ENCODE measurements at regions not wholly inside any gene's neighbourhood (a gene's known extent, or its start where the extent isn't known, plus 50 kb on each side); places are given as distances from the start of the nearest gene placed in this dataset.

GRCh38 chr17:34850964-34851363 lies 110.3 kb downstream of the CCT6B start:
- no peaks in the 10 kb centered on the region for H3K36me3 ChIP-seq (ENCODE audit: control insufficient read depth, insufficient read depth, low read length)
- no peaks in the 10 kb centered on the region for H3K4me1 ChIP-seq (ENCODE audit: control insufficient read depth, insufficient read depth, low read length, poor library complexity, severe bottlenecking)
- no peak overlapping the region for H3K27ac ChIP-seq (ENCODE audit: low read depth, low read length, severe bottlenecking)
- no peaks in the 10 kb centered on the region for H3K9me3 ChIP-seq (ENCODE audit: control insufficient read depth, low read length)
- WGBS, 2 experiments (ENCODE audit: insufficient coverage in 2 of 2): 76 to 90% methylated on average over 2 of the region's 3 CpGs
- H3K4me3 ChIP-seq (ENCODE audit: extremely low read depth, insufficient read depth, low read length, poor library complexity, severe bottlenecking): no peak overlapping the region

GRCh38 chr17:34850023-34850422 lies 111.2 kb downstream of the CCT6B start:
- no peak overlapping the region for H3K4me3 ChIP-seq (ENCODE audit: extremely low read depth, insufficient read depth, low read length, poor library complexity, severe bottlenecking)
- no peak overlapping the region for H3K27ac ChIP-seq (ENCODE audit: low read depth, low read length, severe bottlenecking)
- H3K9me3 ChIP-seq (ENCODE audit: control insufficient read depth, low read length): no peaks in the 10 kb centered on the region
- WGBS, 2 experiments (ENCODE audit: insufficient coverage in 2 of 2): 88 to 100% methylated on average over 3 of the region's 4 CpGs
- H3K4me1 ChIP-seq (ENCODE audit: control insufficient read depth, insufficient read depth, low read length, poor library complexity, severe bottlenecking): no peaks in the 10 kb centered on the region
- H3K36me3 ChIP-seq (ENCODE audit: control insufficient read depth, insufficient read depth, low read length): no peaks in the 10 kb centered on the region

- H3K27ac ChIP-seq (ENCODE audit: low read depth, low read length, severe bottlenecking): no peak overlapping the region
- H3K4me1 ChIP-seq (ENCODE audit: control insufficient read depth, insufficient read depth, low read length, poor library complexity, severe bottlenecking): no peaks in the 10 kb centered on the region
- no peak overlapping the region for H3K4me3 ChIP-seq (ENCODE audit: extremely low read depth, insufficient read depth, low read length, poor library complexity, severe bottlenecking)
- 58% methylated on average over 2 of the region's 3 CpGs; no CpG with 5 or more reads in 1 of the 2 experiments for WGBS, 2 experiments (ENCODE audit: insufficient coverage in 2 of 2)
- no peaks in the 10 kb centered on the region for H3K36me3 ChIP-seq (ENCODE audit: control insufficient read depth, insufficient read depth, low read length)
- H3K9me3 ChIP-seq (ENCODE audit: control insufficient read depth, low read length): no peaks in the 10 kb centered on the region
Measured at GRCh38 chr17:34847938-34848337, 113.3 kb downstream of the CCT6B start.

- H3K4me3 ChIP-seq (ENCODE audit: extremely low read depth, insufficient read depth, low read length, poor library complexity, severe bottlenecking): no peak overlapping the region
- WGBS, 2 experiments (ENCODE audit: insufficient coverage in 2 of 2): 49 to 67% methylated on average over 2 to 3 of the region's 3 CpGs
- no peaks in the 10 kb centered on the region for H3K36me3 ChIP-seq (ENCODE audit: control insufficient read depth, insufficient read depth, low read length)
- H3K4me1 ChIP-seq (ENCODE audit: control insufficient read depth, insufficient read depth, low read length, poor library complexity, severe bottlenecking): no peaks in the 10 kb centered on the region
- H3K27ac ChIP-seq (ENCODE audit: low read depth, low read length, severe bottlenecking): no peak overlapping the region
- H3K9me3 ChIP-seq (ENCODE audit: control insufficient read depth, low read length): no peaks in the 10 kb centered on the region
Measured at GRCh38 chr17:34845296-34845695, 116.0 kb downstream of the CCT6B start.

- Histone ChIP-seq H3K4me3 (ENCODE audit: extremely low read depth, insufficient read depth, low read length, poor library complexity, severe bottlenecking) (no peak overlapping the region), H3K4me1 (ENCODE audit: control insufficient read depth, insufficient read depth, low read length, poor library complexity, severe bottlenecking) (no peaks in the 10 kb centered on the region), H3K27ac (ENCODE audit: low read depth, low read length, severe bottlenecking) (no peak overlapping the region), H3K36me3 (ENCODE audit: control insufficient read depth, insufficient read depth, low read length) (no peaks in the 10 kb centered on the region), H3K9me3 (ENCODE audit: control insufficient read depth, low read length) (no peaks in the 10 kb centered on the region)
- 77 to 92% methylated on average over 3 of the region's 3 CpGs for WGBS, 2 experiments (ENCODE audit: insufficient coverage in 2 of 2)
Measured at GRCh38 chr17:34843682-34844081, 117.6 kb downstream of the CCT6B start.

- H3K4me3 ChIP-seq (ENCODE audit: extremely low read depth, insufficient read depth, low read length, poor library complexity, severe bottlenecking): no peak overlapping the region
- 100% methylated on average over 1 to 2 of the region's 5 CpGs for WGBS, 2 experiments (ENCODE audit: insufficient coverage in 2 of 2)
Measured at GRCh38 chr17:34842235-34842634, 119.0 kb downstream of the CCT6B start.

GRCh38 chr17:34841467-34841866 lies 119.8 kb downstream of the CCT6B start:
- H3K36me3 ChIP-seq (ENCODE audit: control insufficient read depth, insufficient read depth, low read length): no peaks in the 10 kb centered on the region
- H3K27ac ChIP-seq (ENCODE audit: low read depth, low read length, severe bottlenecking): no peak overlapping the region
- no peak overlapping the region for H3K4me3 ChIP-seq (ENCODE audit: extremely low read depth, insufficient read depth, low read length, poor library complexity, severe bottlenecking)
- no peaks in the 10 kb centered on the region for H3K4me1 ChIP-seq (ENCODE audit: control insufficient read depth, insufficient read depth, low read length, poor library complexity, severe bottlenecking)
- H3K9me3 ChIP-seq (ENCODE audit: control insufficient read depth, low read length): no peaks in the 10 kb centered on the region
- 83 to 89% methylated on average over 1 of the region's 1 CpG for WGBS, 2 experiments (ENCODE audit: insufficient coverage in 2 of 2)

More at GRCh38 chr17:34842235-34842634, 119.0 kb downstream of the CCT6B start:
- Histone ChIP-seq H3K27ac (ENCODE audit: low read depth, low read length, severe bottlenecking) (no peak overlapping the region), H3K36me3 (ENCODE audit: control insufficient read depth, insufficient read depth, low read length) (no peaks in the 10 kb centered on the region), H3K9me3 (ENCODE audit: control insufficient read depth, low read length) (no peaks in the 10 kb centered on the region), H3K4me1 (ENCODE audit: control insufficient read depth, insufficient read depth, low read length, poor library complexity, severe bottlenecking) (no peaks in the 10 kb centered on the region)

GRCh38 chr17:34840750-34841149 lies 120.5 kb downstream of the CCT6B start:
- Histone ChIP-seq H3K4me3 (ENCODE audit: extremely low read depth, insufficient read depth, low read length, poor library complexity, severe bottlenecking) (no peak overlapping the region), H3K36me3 (ENCODE audit: control insufficient read depth, insufficient read depth, low read length) (no peaks in the 10 kb centered on the region), H3K9me3 (ENCODE audit: control insufficient read depth, low read length) (no peaks in the 10 kb centered on the region), H3K4me1 (ENCODE audit: control insufficient read depth, insufficient read depth, low read length, poor library complexity, severe bottlenecking) (no peaks in the 10 kb centered on the region), H3K27ac (ENCODE audit: low read depth, low read length, severe bottlenecking) (no peak overlapping the region)
- WGBS, 2 experiments (ENCODE audit: insufficient coverage in 2 of 2): 40 to 90% methylated on average over 1 of the region's 4 CpGs

GRCh38 chr17:34837876-34838478 lies 123.3 kb downstream of the CCT6B start:
- WGBS, 2 experiments (ENCODE audit: insufficient coverage in 2 of 2): 81 to 84% methylated on average over 11 to 12 of the region's 14 CpGs
- H3K27ac ChIP-seq (ENCODE audit: low read depth, low read length, severe bottlenecking): no peak overlapping the region
- H3K4me1 ChIP-seq (ENCODE audit: control insufficient read depth, insufficient read depth, low read length, poor library complexity, severe bottlenecking): no peaks in the 10 kb centered on the region
- H3K36me3 ChIP-seq (ENCODE audit: control insufficient read depth, insufficient read depth, low read length): no peaks in the 10 kb centered on the region
- no peaks in the 10 kb centered on the region for H3K9me3 ChIP-seq (ENCODE audit: control insufficient read depth, low read length)
- no peak overlapping the region for H3K4me3 ChIP-seq (ENCODE audit: extremely low read depth, insufficient read depth, low read length, poor library complexity, severe bottlenecking)

- Histone ChIP-seq H3K4me3 (ENCODE audit: extremely low read depth, insufficient read depth, low read length, poor library complexity, severe bottlenecking) (no peak overlapping the region), H3K9me3 (ENCODE audit: control insufficient read depth, low read length) (no peaks in the 10 kb centered on the region), H3K36me3 (ENCODE audit: control insufficient read depth, insufficient read depth, low read length) (no peaks in the 10 kb centered on the region), H3K27ac (ENCODE audit: low read depth, low read length, severe bottlenecking) (no peak overlapping the region), H3K4me1 (ENCODE audit: control insufficient read depth, insufficient read depth, low read length, poor library complexity, severe bottlenecking) (no peaks in the 10 kb centered on the region)
- no CpG with 5 or more reads among the region's 4 CpGs for WGBS, 2 experiments (ENCODE audit: insufficient coverage in 2 of 2)
Measured at GRCh38 chr17:34832376-34832775, 128.9 kb downstream of the CCT6B start.

- Histone ChIP-seq H3K4me3 (ENCODE audit: extremely low read depth, insufficient read depth, low read length, poor library complexity, severe bottlenecking) (no peak overlapping the region), H3K36me3 (ENCODE audit: control insufficient read depth, insufficient read depth, low read length) (no peaks in the 10 kb centered on the region), H3K4me1 (ENCODE audit: control insufficient read depth, insufficient read depth, low read length, poor library complexity, severe bottlenecking) (peaks cover 5% of the 10 kb centered on the region), H3K27ac (ENCODE audit: low read depth, low read length, severe bottlenecking) (no peak overlapping the region), H3K9me3 (ENCODE audit: control insufficient read depth, low read length) (no peaks in the 10 kb centered on the region)
- 100% methylated on average over 1 of the region's 3 CpGs for WGBS, 2 experiments (ENCODE audit: insufficient coverage in 2 of 2)
Measured at GRCh38 chr17:34827008-34827407, 134.3 kb downstream of the CCT6B start.
